GM19023 (cell line): ENCODE measurements at regions not wholly inside any gene's neighbourhood (a gene's known extent, or its start where the extent isn't known, plus 50 kb on each side); places are given as distances from the start of the nearest gene placed in this dataset.

ENCODE experiments used
- ATAC-seq: cut with Tn5 transposase; IDR thresholded peaks from one replicate; pipeline ENCODE4 v1.9.1; 2021; ENCODE audit warnings: mild to moderate bottlenecking, moderate library complexity; ENCODE audit not compliant: unreplicated experiment

DNA sequence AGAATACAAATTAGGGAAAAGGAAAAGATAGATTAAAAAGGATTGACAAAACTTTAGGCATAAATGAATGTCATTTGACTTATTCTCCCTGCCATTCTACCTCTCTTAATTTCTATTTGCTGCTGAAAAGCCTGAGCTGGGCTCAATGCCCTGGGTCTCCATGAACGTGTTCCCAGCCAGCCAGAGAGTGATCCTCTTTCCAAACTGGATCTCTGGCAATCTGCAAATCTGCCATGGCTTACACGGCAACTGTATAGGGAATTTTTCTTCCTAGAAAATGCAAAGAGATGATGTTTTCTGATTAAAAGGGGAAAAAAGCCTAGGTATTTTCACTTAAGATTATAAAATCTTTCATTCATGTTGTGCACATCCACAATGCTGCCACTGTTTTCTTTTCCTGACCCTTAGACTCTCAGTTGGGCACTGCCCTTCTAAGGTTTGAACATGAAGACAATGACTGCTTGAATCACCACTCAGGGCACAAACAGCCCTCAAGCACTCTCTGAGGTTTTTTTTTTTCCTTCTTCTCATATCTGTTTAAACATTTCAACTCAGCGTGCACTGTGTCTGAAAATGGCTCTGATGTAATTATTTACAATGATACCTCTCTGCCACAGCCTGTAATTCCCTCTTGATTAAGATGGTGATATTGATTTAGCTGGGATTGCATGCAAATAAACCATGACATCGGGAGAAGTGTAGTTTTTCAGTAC, 60.3 kb downstream of the DACT1 start:
- no peak for ATAC-seq

DNA sequence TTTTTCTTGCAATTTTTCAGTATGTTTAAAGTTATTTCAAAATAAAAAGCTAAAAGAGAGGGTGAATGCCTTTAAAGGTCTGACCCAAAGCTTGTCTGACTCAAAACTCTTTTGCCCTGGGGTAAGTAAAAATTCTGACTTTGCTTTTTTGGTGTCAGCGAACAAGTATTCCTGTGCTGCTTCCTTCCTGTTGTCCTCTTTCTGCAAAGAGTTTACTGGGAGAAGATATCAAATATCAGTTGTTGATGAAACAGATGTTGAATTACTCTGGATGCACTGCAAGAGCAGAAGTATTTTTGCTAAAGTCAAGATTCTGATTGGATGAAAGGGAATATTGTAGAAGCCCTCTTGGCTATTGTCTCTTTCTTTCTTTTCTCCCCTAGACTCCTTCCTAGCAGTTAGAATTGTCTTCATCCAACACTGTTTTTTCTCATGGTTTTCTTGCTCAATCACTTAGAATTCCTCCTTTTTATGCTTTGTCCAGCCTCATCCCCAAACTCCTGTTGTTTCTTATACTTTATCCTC, 62.0 kb downstream of the DACT1 start:
- no peak for ATAC-seq

GRCh38 chr14:58701156-58701555, 63.4 kb downstream of the DACT1 start:
- no peak for ATAC-seq

DNA sequence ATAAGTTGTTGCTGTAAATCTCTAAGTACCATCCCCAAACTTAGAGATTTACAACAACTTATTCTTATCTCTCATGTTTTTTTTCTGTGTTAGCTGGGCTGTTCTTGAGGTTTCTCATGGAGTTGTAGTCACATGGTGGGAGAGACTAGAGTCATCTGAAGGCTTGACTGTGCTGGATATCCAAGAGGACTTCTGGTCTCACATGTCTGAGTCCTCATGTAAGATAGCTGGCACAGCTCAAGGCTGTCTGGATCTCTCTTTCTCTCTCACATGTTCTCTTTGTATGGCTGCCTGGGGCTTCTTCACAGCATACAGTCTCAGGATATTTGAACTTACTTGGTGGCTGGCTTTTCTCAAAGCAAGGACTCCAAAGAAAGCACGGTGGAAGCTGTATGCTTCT, 63.8 kb downstream of the DACT1 start:
- ATAC-seq = no peak

GRCh38 chr14:58702441-58703160, 64.8 kb downstream of the DACT1 start:
- no peak for ATAC-seq

DNA sequence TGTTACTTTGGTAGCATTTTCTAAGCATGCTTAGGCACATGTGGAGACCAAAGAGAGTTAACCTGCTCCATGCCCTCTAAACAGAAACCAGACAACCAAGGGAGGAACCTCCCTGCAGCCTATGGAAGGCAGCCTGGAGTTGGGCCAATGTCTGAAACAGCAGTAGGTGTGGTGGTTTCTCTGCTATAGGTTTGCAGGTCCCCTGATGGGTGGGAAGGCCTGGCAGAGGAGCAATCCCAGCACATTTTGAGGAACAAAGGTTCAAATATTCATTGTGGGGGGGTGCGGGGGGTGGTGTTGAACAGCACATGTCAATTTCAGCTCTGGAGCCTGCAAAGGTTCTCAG, 65.4 kb downstream of the DACT1 start:
- no peak for ATAC-seq

GRCh38 chr14:58705066-58705465, 67.3 kb downstream of the DACT1 start:
- ATAC-seq = no peak

GRCh38 chr14:58707949-58708348, 70.2 kb downstream of the DACT1 start:
- ATAC-seq = no peak

DNA sequence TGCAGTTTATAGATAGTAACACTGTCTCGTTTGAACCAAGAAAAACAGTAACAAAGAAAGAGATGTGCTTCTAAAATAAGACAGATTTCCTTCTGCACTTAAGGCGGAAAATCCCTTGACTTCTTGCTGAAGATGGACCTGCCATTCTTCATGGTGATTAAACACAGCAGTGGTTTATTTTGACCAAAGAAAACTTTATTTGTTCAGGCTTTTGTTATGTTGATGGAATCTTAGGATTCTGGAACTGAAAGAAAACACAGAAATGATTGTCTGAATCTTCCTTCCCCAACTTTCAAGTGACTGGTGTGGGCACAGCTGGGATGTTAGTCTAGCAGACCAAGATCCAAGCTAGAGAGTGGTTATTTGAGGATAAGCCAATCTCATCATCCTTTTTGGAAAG, 72.2 kb downstream of the DACT1 start:
- ATAC-seq = no peak

DNA sequence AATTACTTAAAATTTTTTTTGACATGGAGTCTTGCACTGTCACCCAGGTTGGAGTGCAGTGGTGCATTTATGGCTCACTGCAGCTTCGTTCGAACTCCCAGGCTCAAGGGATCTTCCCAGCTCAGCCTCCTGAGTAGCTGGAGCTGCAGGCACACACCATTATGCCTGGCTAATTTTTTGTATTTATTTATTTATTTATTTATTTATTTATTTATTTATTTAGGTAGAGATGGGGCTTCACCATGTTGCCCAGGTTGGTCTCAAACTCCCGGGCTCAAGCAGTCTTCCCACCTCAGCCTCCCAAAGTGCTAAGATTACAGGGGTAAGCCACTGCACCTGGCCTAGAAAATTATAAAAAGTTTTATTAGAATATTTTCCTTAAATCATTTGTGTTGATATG, 73.6 kb downstream of the DACT1 start:
- no peak for ATAC-seq

DNA sequence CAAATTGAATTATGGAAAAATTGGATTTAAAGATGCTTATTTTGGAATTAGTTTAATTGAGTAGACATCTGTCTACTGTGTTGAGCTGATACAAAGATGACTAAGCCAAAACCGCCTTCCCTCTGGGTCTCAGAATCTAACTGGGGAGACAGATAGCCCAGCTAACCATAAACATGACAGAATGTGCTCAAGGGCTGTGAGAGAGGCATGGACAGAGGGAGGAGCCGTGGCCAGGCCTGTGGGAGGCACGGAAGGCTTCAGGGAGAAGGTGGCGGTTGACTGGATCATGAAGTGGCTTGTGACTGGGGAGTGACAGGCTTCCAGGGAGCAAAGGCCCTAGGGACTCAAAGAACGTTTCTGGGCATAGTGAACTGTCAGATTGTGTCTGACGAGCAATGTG, 74.6 kb downstream of the DACT1 start:
- ATAC-seq = no peak

DNA sequence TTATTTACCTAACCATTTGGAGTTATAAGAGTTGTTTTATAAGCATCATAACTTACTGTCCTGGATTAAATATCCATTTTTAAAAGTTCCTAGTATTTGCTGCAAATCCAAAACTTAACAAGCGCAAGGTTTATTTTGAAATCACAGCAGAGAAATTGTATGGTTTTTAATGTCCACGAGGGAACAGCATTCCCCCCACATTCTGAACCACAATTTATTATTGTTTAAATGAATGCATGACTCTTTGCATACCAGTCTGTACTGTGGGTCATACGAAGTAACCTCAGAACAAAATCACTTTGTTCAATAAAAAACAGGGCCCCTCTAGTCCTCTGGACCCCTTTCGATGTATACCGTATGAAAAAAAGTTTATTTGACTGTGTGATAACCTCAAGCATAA, 75.9 kb downstream of the DACT1 start:
- no peak for ATAC-seq

GRCh38 chr14:58716706-58717105, 78.9 kb downstream of the DACT1 start:
- no peak for ATAC-seq

- no peak for ATAC-seq
These were observed 79.4 kb downstream of the DACT1 start for GRCh38 chr14:58717211-58717610.

GRCh38 chr14:58717813-58718212, 80.1 kb downstream of the DACT1 start:
- ATAC-seq = no peak

- no peak for ATAC-seq
These were observed 80.8 kb downstream of the DACT1 start for GRCh38 chr14:58718226-58719205.

GRCh38 chr14:58721723-58722122, 84.0 kb downstream of the DACT1 start:
- ATAC-seq = no peak

GRCh38 chr14:58722441-58722840, 84.7 kb downstream of the DACT1 start:
- ATAC-seq = no peak

DNA sequence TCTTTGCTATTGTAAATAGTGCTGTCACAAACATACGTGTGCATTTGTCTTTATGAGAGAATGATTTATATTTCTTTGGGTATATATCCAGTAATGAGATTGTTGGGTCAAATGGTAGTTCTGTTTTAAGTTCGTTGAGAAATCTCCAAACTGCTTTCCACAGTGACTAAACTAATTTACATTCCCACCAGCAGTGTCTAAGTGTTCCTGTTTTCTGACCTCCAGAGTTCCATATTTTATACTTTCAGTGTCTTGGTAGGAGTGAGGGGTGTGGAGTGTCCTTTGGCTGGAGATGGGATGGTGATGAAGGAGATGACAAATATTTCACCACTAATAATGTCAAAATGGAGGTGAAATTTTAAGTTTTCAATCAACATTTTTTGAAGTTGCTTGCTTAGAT, 86.4 kb downstream of the DACT1 start:
- no peak for ATAC-seq

DNA sequence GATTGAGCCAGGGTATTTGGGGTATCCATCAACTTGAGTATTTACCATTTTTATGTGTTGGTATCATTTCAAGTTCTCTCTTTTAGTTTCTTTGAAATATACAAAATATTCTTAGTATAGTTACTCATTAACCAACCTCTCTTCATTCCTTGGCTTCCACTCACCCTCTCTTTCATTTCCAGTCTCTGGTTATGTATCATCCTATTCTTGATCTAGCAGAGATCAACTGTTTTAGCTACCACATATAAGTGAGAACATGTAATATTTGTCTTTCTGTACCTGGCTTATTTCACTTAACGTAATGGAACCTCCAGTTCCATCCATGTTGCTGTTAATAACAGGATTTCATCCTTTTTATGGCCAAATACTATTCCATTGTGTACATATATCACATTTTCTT, 86.9 kb downstream of the DACT1 start:
- no peak for ATAC-seq

DNA sequence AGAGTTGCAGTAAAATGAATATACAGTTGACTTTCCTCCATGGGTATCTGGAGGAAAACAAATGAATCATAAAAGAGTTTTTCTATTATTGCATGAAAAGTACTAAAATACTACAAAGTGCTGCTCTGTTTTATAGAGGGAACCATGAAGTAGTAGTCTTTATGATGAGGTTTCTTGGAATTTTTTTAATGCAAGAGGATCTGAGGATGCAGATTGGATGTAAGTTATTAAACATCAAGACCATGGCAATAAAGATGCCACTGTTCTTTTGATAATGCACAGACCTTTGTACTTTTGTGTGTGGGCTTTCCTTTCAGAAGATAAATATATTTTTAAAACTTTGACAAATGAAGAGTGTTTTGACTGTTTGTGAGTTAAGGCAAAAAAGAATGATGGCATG, 87.5 kb downstream of the DACT1 start:
- ATAC-seq = no peak
